ENCODE measurements at regions not wholly inside any gene's neighbourhood (a gene's known extent, or its start where the extent isn't known, plus 50 kb on each side); places are given as distances from the start of the nearest gene placed in this dataset.

DNA sequence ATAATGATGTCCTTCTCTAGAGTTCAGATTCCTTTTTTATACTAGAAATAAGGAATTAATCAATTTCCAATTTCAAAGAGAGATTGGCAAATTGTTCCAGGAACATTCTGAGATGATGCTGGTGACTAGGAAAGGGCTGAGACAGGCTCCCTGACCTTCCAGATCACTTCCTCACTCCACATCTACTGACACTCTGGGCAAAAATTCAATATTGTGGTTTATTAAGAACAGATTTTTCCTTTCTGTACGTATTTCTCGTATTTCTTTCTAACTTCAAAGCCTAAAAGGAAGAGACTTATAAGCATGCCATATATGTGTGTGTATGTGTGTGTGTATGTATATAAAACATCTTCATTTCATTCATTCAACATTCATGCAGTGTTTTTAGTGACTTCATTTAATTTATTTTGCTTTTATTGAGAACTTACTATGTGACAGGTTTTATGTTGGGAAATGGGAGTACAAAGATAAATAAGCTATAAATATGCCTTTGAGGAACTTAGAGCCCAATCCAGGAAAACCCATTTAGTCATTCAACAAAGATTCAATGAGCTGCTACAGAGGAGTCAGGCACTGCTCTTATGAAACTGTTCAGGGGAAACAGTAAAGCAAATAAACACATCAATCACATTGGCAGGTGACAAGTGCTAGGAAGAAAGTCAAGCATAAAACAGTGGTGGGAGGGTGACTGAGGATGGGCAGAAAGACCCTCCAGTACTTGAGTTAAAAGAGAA, 137.9 kb downstream of the RDH14 start:
- no peak for DNase-seq

DNA sequence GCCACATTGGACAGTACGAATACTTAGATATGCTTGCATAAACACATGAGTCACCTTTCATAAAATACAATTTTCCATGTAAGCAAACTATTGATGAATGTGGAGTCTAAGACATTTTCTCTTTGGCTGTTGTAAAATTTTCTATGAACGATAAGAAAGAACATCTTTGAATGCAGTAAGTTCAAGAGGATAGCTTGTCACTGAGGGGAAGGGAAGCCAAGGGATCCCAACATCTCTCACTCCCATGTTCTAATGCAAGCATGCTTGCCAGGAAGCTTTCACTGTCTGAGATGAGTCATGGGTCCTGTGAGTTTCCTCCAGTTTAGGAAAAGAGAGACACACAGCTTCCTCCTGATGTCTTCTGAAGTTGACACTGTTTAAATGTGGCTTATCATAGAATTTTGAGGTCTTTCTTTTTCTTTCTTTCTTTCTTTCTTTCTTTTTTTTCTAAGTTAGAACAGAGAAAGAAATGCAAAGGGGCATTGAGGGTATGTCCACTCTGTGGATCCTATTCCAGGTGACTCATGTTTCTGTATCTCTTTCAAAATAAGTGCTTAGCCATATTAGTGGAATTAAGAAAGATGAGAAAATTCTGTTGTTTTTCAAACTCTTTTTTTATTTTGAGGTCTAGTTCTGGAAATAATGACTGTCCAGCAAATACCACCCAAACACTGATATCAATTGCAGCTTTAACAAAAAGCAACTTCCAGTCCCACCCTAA, 146.6 kb downstream of the RDH14 start:
- DNase-seq, result peak; percentile 7 to 37 (median 14)

DNA sequence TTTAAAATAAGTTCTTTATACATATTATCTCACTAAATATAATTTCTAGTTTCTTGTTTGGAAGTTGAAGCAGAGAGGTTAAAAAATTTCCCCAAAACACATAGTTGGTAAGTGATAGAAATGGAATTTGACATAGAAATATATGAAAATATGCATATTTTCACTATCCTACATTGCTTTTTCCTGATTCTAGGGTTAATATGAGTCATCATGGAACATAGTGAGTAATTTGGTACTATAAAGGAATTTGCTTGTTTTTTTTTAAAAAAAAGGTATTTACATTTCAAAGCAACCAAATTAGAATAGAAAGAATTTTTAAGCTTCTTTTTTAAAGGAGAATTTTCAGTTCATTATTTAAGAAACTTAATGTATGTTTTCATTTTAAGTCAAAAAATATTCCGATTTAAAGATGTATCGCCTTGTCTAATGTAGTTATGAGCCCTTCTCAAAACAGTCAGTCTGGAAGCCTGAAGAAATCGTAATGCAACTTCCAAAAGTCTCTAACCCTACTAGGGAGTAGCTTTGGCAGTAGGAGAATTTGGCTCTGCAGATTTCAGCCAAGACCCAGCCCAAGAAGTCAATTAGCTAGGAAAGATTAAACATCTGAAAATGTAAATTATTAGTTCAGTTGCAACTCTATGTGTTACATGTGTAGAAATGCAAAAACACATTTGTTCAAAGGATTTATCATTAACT, 147.3 kb downstream of the RDH14 start:
- no peak for DNase-seq

DNA sequence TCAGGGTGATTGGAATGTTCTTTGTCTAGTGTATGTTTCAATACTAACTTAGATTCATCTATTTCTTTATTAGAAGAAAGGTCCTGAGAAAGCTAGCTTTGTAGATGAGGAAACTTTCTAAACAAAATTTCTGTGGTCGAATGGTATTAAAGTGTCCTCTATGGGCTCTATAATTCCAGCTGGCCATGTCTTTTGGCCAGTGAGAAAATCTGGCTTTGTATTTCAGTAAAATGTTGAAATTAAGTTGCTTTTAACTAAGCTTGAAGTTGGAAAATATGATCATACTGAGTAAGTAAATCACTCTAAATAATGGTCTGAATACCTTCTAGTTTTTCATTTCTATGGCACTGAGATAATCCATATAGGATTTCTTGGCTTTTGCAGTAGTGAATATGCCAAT, 148.8 kb downstream of the RDH14 start:
- no peak for DNase-seq

DNA sequence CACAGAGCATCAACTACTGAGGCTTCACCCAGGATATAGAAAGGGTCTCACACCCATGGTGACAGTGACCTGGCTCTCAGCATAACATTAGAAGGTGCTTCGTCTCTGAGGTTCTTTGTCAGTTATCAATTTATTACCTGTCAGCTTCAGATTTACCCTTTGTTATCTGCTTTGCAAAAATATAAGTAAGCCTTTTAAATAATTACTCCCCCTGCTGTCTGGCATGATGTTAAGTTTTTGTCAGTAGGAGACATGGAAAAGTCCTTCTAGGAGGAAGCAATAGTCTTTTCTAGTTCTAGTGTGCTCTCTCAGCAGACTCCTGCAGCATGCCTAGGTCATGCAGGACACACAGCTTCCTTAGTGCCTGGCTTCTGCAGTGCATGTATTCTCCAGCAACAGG, 149.9 kb downstream of the RDH14 start:
- DNase-seq, result no peak

DNA sequence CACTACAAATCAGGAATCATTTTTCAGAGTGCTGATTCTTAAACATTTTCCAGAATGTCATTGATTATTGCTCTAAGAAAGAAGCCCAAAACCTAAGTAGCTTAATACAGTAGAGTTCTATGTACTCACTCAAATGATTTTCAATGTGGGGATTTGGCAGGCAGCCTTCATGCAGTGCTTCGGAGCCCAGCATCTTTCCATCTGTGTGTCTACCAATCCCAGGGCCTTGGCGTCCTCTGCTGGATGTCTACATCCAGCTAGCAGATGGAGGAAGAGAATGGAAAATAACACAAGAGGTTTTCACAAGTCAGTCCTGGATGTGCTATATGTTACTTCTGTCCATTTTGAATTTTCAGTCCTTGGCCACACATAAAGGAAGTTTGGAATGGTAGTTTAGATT, 151.8 kb downstream of the RDH14 start:
- no peak for DNase-seq

DNA sequence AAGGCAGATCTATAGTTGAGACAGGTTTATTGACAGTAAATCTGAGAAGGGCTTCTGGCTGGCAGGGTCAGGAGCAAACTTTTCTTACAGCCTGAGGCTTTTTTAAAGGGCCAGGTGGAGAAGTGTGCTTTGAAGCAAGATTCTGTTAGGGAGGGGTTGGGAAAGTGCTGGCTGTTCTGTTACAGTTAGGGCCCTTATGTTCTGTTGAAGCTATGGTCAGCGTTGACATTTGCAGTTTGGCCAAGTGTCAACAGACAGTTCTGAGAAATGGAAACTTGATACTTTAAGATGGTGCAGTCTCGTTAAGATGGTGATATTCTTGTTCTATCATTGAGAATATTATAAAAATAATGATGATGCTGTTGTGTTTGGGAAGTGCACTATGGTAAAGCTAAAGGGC, 154.2 kb downstream of the RDH14 start:
- no peak for DNase-seq

DNA sequence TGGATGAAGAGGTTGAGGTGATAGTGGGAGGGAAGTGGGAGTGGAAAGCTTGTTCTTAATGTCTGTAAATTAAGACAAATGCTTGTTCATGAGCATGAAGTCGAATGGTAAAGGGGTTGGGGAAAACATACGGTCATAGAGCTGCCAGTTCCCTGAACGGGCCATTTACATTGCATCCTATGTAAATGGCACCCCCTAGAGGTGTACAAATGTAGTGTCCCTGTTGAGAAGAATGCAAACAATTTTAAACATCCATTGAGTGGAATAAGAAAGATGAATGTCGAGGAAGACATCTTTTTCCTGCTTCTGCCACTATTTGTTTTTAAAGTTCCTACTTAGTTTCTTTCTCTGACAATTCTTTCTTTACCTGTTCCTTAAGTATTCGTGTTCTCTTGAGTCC, 155.7 kb downstream of the RDH14 start:
- DNase-seq, result no peak

DNA sequence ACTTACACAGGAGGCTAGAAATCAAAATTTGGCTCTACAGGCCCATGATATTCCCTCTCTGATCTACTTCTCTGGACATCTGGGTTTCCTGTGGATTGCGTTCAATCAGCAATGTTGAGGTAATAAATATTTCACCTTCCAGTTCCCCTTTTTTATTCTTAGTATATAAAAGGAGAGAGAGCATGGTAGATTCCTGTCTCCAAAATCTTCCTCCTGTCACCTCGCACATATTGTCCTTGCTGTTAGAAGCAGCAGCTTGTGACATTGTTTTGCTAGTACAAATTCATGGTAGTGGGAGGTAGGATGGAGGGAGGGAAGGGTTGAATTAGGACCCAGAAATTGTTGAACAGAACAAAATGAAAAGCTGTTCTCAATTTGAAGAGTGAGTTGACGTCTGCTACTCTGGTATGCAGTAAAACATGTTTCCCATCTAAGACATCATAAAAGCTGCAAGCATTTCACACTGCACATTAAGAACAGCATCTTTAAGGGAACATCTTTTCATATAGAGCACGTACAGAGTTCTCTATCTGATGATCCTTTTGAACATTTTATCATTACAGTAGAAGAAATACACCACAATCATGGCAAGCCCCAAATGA, 156.4 kb downstream of the RDH14 start:
- DNase-seq, result no peak

DNA sequence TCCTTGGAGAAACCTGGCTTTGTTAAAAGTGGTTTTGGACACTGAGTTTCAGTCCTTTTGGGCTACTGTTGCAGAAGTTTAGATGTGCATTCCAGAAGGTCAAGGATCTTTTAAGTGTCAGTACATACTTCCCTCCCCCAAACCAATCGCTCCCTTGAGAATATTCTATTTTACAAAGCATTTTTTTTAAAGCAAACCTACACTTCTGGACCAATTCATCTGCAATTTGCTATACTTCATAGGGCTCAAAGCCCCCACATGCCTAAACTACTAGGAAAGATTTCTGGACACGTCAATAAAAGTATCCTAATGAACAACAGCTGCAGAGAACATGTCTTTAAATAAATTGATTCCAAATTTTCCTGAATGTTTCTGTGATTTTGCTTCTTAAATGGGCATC, 157.6 kb downstream of the RDH14 start:
- DNase-seq, result no peak

DNA sequence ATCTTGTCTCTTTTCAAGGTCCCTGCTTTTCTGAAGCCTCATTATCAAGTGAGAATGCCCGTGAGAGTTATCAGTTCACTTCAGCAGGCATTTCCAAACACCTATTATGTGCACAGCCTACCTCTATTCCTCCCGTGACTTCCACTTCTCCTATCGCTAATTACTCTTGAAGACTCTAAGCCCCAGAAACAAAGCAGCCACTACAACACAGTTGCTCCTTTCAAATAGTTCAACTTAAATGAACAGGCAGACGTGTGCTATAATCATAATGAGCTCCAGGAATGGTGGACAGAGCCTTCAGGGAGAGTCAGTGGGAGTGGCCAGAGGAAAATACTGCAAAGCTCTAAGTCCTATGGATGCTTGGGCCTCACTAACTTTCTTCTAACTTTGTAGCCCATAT, 159.0 kb downstream of the RDH14 start:
- no peak for DNase-seq

DNA sequence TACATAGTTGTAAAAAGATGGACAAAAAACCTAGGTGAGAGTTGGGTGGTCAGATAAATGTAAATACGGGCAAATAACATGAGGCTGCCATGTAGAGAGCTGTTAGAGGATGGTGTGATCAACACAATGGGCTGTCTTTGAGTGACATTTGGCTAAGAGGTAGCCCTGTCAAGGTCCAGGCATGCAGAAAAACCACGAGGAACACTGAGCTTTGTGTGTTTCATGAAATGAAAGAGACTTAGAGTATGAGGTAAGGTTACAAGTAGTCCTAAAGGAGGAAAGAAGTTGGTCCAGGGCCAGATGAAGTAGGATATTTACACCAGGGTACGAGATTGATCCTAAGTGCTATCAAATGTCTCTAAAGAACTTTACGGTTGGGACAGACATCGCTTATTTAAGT, 160.9 kb downstream of the RDH14 start:
- DNase-seq, result no peak

DNA sequence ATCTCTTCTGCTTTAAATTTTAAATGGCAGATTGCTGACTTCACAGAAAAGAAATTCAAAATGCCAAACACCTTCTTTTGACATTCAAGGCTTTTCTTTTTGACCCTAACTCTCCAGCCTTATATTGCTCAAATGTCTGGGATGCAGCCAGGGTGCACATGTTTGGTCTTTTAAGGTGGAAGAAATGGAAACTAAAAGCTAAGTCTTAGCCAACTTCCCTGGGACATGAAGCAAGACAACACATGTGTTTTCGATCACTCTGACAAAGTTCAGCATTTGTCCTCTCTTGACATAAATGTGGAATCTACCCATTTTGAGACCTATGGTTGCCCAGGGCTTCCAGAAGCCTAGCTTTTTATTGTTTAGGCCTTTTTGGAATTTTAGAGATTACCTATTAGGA, 161.6 kb downstream of the RDH14 start:
- no peak for DNase-seq

DNA sequence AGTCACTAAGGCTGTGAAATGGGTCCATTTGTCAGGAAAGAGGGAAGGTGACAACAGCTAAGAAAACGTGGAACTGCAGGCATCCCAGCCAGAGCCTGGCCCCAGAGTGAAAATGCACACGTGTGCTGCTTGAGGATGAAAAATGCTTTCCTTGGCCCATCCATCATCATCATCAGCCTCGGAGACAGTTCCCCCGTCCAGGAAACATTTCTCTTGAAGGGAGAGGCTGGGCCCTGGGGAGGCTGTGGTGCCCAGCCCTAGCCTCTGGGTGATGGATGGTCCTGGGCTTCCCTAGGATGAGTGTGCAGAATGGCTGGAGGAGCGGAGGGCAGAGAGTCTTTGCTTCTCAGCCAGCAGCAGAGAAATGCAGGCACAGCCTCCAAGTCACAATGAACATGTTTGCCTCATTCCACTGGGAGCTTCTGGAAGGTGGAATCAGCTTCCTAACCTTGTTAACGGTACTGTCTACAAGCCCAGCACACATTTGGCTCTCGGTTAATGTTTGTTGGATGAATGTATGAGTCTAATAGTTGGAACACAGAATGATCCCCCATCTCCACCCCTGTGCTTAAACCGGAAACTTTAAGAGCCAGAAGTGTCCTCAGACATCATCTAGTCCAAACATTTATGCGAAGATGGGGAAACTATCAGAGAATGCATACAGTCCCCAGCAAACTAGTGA, 164.0 kb downstream of the RDH14 start:
- no peak for DNase-seq

DNA sequence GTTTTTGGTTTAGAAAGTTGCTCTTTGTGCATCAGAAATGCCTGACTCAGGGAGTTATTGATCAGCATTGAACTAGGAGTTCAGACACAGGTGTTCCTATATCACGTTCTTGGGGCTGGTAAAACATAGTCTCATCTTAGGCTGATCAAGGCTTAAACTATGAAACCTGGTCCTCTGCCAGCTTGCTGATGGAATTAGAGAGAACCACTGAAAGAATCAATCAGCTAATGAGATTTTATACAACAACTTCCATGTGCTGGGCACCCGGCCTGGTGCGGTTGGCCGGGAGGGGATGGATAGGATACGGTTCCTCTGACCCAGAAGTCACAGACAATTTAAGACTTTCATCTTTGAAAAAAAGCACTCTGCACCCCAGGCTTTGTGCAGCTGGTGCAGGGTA, 164.9 kb downstream of the RDH14 start:
- DNase-seq, result no peak

DNA sequence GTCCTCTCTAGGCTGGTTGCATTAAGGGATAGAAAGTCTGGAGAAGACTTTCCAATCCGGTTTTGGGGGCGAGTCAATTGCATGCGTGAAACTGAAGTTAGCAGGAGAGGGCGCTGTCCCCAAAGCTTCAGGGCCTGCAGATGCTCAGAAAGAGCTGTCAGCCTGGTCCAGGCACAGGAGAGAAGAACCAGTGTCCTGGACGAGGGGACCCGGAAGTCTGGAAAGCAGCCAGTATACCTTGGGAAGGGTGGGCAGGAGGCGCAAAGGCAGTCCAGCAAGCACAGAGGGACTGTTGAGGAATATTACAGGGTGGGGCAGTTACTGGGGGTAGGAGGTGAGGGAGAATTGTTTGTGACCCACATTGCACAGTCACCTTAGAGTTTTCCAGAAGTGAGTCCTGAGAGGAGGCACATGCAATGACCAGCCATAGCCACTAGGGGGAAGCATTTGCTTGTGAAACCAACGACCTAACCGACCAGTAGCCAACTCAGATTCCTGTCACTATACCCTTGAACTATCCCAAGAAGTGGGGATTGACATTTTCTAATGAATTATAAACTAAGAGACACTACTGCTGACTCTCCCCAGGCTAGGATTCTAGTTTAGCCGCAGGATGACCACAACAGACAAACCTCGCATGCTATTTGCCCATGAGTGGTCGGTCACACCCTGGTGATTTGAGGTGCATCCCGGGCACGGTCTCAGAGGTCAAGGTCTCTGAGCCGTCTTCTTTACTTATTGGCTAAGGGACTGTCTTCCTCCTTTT, 172.8 kb downstream of the RDH14 start:
- DNase-seq, result peak; percentile 69 to 83 (median 80)

DNA sequence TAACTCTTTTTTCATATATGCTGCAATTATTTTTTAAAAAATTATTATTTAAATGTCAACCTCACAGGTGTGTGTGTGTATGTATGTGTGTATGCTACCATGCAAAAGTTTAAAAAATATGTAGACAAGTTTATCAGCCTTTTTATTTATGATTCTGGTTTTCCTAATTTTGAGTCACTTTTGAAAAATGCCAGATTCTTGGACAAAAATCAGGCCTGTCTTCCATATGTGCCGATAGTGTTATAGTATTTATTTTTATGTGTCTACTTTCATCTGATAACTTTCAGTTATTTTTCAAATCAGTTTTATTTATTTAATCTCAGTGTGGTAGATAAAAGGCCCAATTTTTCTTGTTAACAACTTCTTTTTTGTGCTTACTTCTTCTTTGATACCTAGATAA, 176.2 kb downstream of the RDH14 start:
- DNase-seq, result no peak

DNA sequence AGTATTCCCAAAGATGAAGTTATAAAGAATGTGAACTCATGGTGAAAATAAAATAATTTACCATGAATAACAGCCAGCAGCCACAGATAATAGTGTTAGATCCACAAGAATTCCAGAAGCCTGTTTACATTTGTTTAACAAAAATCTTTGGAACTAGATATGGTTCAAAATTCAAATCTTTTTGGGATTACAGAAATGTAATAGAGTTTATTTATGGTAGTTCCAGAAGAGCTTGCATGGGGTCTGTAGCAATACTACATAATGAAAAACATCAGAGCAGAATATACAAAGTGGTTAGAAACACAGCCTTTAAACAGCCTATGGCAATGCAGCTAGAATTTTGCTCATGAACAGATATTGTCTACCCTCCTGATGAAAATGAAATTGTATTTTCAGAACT, 179.1 kb downstream of the RDH14 start:
- DNase-seq, result no peak

DNA sequence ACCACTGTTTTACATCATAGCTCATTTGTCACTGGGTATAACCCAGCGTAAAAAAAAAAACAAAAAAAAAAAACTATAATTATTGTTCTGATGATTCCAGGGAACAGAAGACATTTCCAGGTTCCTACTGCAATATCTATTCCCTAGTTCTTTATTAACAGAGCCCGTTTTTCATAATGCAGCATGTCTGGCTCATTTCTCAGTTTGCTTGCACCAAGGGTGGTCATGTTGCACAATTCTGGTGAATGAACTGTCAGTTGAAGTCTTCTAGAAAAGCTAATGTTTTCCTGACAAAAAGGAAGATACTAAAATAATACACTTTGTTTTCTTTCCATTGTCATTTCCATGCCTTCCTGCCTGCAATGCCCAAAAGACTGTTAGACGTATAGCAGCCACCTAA, 180.1 kb downstream of the RDH14 start:
- DNase-seq, result no peak

DNA sequence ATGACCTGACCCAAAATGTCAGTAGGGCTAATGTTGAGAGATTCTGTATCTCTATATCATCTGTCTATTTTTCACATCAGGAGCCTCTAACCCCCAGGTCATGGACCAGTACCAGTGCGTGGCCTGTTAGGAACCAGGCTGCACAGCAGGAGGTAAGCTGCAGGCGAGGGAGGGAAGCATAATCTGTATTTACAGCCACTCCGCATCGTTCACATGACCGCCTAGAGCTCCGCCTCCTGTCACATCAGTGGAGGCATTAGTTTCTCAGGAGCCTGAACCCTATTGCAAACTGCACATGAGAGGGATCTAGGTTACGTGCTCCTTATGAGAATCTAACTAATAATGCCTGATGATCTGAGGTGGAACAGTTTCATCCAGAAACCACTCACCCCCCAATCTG, 180.6 kb downstream of the RDH14 start:
- DNase-seq, result no peak

DNA sequence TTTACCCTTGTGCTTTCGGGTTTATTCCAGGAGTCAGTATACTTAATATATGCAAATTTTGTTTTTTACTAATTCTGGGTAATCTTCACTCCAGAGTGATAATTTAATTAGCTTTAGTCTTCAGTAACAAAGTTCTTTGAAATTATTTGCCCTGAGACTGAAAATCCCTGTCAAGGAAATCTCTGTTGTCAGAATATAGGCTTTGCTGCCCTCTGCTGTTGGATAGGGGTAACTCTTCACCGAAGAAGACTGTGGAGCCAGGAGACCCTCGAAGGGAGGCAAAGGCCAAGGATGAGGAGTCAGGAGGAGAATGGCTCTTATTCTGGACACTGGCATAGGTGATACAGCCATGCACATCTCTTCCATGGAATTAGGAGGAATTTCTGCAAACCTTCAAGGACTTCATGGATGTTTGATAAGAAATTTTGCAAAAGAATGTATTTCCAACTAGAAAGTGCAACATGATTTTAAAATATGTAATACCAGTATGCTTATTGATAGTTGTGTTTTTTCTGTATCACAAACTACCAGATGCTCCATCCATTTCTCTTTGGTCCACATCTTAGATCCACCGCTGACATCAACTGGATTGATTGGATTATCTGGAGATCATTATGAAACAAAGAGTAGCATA, 182.3 kb downstream of the RDH14 start:
- DNase-seq, result peak; percentile 24 to 55 (median 44)

DNA sequence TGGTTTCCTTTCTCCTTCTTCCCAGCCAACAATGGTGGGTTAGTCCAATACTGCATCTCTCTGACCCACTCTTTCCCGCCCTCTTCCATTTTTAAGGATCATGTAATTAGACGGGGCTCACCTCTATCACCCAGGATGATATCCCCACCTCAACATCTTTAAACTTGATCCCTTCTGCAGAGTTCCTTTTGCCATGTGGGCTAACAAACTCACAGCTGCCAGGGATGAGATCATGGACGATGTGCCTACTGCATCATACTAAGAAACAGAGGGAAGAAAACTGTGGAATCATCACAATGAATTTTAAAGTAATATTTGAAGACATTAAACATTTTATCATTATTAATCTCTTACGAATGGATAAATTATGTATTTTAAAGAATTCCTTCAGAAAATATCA, 183.5 kb downstream of the RDH14 start:
- DNase-seq, result no peak

Data from suppressor macrophage (primary cell).